OCI-LY1 (cell line): ENCODE measurements at regions not wholly inside any gene's neighbourhood (a gene's known extent, or its start where the extent isn't known, plus 50 kb on each side); places are given as distances from the start of the nearest gene placed in this dataset.

Experiments used
- EZH2 ChIP-seq: fragments of 200-600 bp; sonication (generic), shearing (Covaris generic); IDR thresholded peaks from 2 replicates; pipeline ENCODE4 v1.8.0; 2017; ENCODE audit warnings: borderline replicate concordance, mixed run types, mild to moderate bottlenecking, antibody characterized with exemption, low read length, moderate library complexity, mixed read lengths
- TF ChIP-seq, protein P1 (sequence below): fragments of 200-600 bp; sonication (generic), shearing (Covaris generic); IDR thresholded peaks from 2 replicates; pipeline ENCODE4 v1.5.1; 2017; ENCODE audit warnings: mild to moderate bottlenecking, antibody characterized with exemption, low read length, moderate library complexity, mixed read lengths

DNA sequence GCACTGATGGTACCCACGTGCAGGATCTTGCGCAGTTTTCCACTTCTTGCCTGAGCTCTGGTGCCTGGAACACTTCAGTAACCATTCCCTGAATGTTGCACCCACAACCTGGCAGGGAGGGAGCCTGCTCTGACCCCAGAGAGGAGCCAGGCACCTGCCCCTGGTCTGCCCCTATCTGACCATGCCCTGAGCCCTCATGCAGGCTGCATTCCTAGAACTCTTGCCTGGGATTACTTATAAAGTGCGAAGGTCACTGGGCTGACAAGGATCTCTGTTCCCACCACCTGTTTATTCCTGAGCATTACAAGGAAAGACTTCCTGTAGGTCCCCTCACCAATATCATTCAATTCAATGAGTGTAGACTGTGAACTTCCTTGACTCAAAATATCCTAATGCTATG is 191.9 kb upstream of the FMN2 start:
- TF ChIP-seq, protein P1, sequence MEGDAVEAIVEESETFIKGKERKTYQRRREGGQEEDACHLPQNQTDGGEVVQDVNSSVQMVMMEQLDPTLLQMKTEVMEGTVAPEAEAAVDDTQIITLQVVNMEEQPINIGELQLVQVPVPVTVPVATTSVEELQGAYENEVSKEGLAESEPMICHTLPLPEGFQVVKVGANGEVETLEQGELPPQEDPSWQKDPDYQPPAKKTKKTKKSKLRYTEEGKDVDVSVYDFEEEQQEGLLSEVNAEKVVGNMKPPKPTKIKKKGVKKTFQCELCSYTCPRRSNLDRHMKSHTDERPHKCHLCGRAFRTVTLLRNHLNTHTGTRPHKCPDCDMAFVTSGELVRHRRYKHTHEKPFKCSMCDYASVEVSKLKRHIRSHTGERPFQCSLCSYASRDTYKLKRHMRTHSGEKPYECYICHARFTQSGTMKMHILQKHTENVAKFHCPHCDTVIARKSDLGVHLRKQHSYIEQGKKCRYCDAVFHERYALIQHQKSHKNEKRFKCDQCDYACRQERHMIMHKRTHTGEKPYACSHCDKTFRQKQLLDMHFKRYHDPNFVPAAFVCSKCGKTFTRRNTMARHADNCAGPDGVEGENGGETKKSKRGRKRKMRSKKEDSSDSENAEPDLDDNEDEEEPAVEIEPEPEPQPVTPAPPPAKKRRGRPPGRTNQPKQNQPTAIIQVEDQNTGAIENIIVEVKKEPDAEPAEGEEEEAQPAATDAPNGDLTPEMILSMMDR = no peak
- TF ChIP-seq EZH2 = no peak
